ENCODE measurements at regions not wholly inside any gene's neighbourhood (a gene's known extent, or its start where the extent isn't known, plus 50 kb on each side); places are given as distances from the start of the nearest gene placed in this dataset.
A peak's percentile ranks its signal among the peaks of the same experiment; 100 is the strongest.

- 92 to 94% methylated on average over 6 of the region's 6 CpGs for WGBS, 2 donors
- Histone ChIP-seq H3K4me3 (no peak overlapping the region), H3K36me3 (peaks cover 0 to 6% (median 0%) of the 10 kb centered on the region in 3 donors), H3K4me1 (peaks cover 0 to 7% (median 0%) of the 10 kb centered on the region in 4 donors), H3K27me3 (no peaks in the 10 kb centered on the region), H3K27ac (no peak overlapping the region), H3K9me3 (no peaks in the 10 kb centered on the region)
- no peak for DNase-seq (ENCODE audit: low spot score in 2 of 2)
- TF ChIP-seq CTCF (IDR thresholded peaks at IDR 0.05) (no peak), POLR2A (IDR thresholded peaks at IDR 0.05) (no peak), EP300 (IDR thresholded peaks at IDR 0.05) (peak in 1 of 2 donors; percentile 42)
These were observed 62.8 kb upstream of the FOXN3 start for GRCh38 chr14:89479802-89480201.

- 54 to 73% methylated on average over 4 of the region's 4 CpGs for WGBS, 2 donors
- no peak overlapping the region for H3K4me3 ChIP-seq
- no peaks in the 10 kb centered on the region for H3K9me3 ChIP-seq
- no peak for DNase-seq (ENCODE audit: low spot score in 2 of 2)
- H3K36me3 ChIP-seq = no peaks in the 10 kb centered on the region
- H3K27ac ChIP-seq = peak overlapping the region in 2 of 4 donors; percentile 27 to 43
- peaks cover 0 to 7% (median 0%) of the 10 kb centered on the region in 4 donors for H3K4me1 ChIP-seq
- TF ChIP-seq EP300 (IDR thresholded peaks at IDR 0.05) (no peak), CTCF (IDR thresholded peaks at IDR 0.05) (no peak)
- H3K27me3 ChIP-seq = no peaks in the 10 kb centered on the region
These were observed 60.4 kb upstream of the FOXN3 start for GRCh38 chr14:89477391-89477790.

GRCh38 chr14:89476354-89476896, 59.4 kb upstream of the FOXN3 start:
- DNase-seq (ENCODE audit: low spot score in 2 of 2) = no peak
- H3K4me1 ChIP-seq = peaks cover 0 to 7% (median 0%) of the 10 kb centered on the region in 4 donors
- H3K27me3 ChIP-seq = no peaks in the 10 kb centered on the region
- H3K27ac ChIP-seq = no peak overlapping the region
- WGBS, 2 donors = 93 to 96% methylated on average over 10 of the region's 10 CpGs
- H3K36me3 ChIP-seq = no peaks in the 10 kb centered on the region
- no peaks in the 10 kb centered on the region for H3K9me3 ChIP-seq
- no peak overlapping the region for H3K4me3 ChIP-seq
- TF ChIP-seq CTCF (IDR thresholded peaks at IDR 0.05) = no peak
- no peak for TF ChIP-seq EP300 (IDR thresholded peaks at IDR 0.05)
- TF ChIP-seq POLR2A (IDR thresholded peaks at IDR 0.05) = no peak

GRCh38 chr14:89474464-89474863, 57.4 kb upstream of the FOXN3 start:
- H3K4me1 ChIP-seq = peaks cover 0 to 13% (median 0%) of the 10 kb centered on the region in 4 donors

GRCh38 chr14:89473989-89474388, 57.0 kb upstream of the FOXN3 start:
- no peaks in the 10 kb centered on the region for H3K9me3 ChIP-seq
- 90 to 92% methylated on average over 2 of the region's 2 CpGs for WGBS, 2 donors
- TF ChIP-seq POLR2A (IDR thresholded peaks at IDR 0.05) (no peak), EP300 (IDR thresholded peaks at IDR 0.05) (no peak), CTCF (IDR thresholded peaks at IDR 0.05) (no peak)
- DNase-seq (ENCODE audit: low spot score in 2 of 2) = no peak
- H3K4me3 ChIP-seq = no peak overlapping the region
- peaks cover 0 to 13% (median 0%) of the 10 kb centered on the region in 4 donors for H3K4me1 ChIP-seq
- H3K27me3 ChIP-seq = no peaks in the 10 kb centered on the region
- no peak overlapping the region for H3K27ac ChIP-seq
- no peaks in the 10 kb centered on the region for H3K36me3 ChIP-seq

More at GRCh38 chr14:89474464-89474863, 57.4 kb upstream of the FOXN3 start:
- Histone ChIP-seq H3K4me3 (no peak overlapping the region), H3K27ac (no peak overlapping the region), H3K27me3 (no peaks in the 10 kb centered on the region), H3K36me3 (no peaks in the 10 kb centered on the region), H3K9me3 (no peaks in the 10 kb centered on the region)
- WGBS, 2 donors = 84 to 94% methylated on average over 4 of the region's 4 CpGs
- DNase-seq (ENCODE audit: low spot score in 2 of 2) = no peak
- TF ChIP-seq POLR2A (IDR thresholded peaks at IDR 0.05) (no peak), EP300 (IDR thresholded peaks at IDR 0.05) (no peak), CTCF (IDR thresholded peaks at IDR 0.05) (no peak)

Data from tibial nerve (tissue), 4 donors.